PC-9 (cell line): ENCODE measurements at regions not wholly inside any gene's neighbourhood (a gene's known extent, or its start where the extent isn't known, plus 50 kb on each side); places are given as distances from the start of the nearest gene placed in this dataset.

Experiments
- BruUV-seq: library from RNA; stranded (reverse); fragments of 400-500 nt; replicated peaks from 2 replicates; lab custom pipeline; 2021; lab: Mats Ljungman, UMichigan
- CTCF ChIA-PET: fragments of 300-600 bp; sonication (Branson Sonifier 250); formaldehyde crosslinking; loops from one replicate; lab custom pipeline; 2022; ENCODE audit warnings: antibody characterized with exemption; lab: Charles Lee
- POLR2A ChIA-PET: fragments of 300-600 bp; sonication (Branson Sonifier 250); formaldehyde crosslinking; loops from one replicate; lab custom pipeline; 2022; ENCODE audit warnings: antibody characterized with exemption; ENCODE audit not compliant: unreplicated experiment; lab: Charles Lee
- DNase-seq, 2 experiments: peaks; one replicate each; pipeline versions ENCODE4 v3.0.0 to v3.0.0-alpha.2; 2015 to 2022; ENCODE audit warnings: mixed read lengths in 1 of 2
- H2AFZ ChIP-seq: fragments of 200-600 bp; sonication (generic); 2 replicates; pipeline ENCODE4 v1.8.1; 2017; ENCODE audit warnings: antibody characterized with exemption
- H3F3A ChIP-seq: fragments of 200-600 bp; sonication (generic); 2 replicates; pipeline ENCODE4 v1.8.1; 2017; ENCODE audit warnings: antibody characterized with exemption, mild to moderate bottlenecking, low read depth; ENCODE audit not compliant: insufficient read depth
- H3K27ac ChIP-seq: fragments of 200-600 bp; sonication (generic); 2 replicates; pipeline ENCODE4 v1.6.1; 2016; ENCODE audit warnings: mixed run types
- H3K27me3 ChIP-seq: fragments of 200-600 bp; sonication (generic); 2 replicates; pipeline ENCODE4 v1.6.1; 2016; ENCODE audit warnings: low read depth, mixed run types; ENCODE audit not compliant: insufficient read depth
- H3K36me3 ChIP-seq: fragments of 200-600 bp; sonication (generic); 2 replicates; pipeline ENCODE4 v1.6.1; 2016; ENCODE audit warnings: low read depth, mixed run types
- H3K4me1 ChIP-seq: fragments of 200-600 bp; sonication (generic); replicated peaks from 2 replicates; pipeline ENCODE4 v1.6.1; 2016; ENCODE audit warnings: mixed run types; ENCODE audit not compliant: insufficient read depth
- H3K4me2 ChIP-seq: fragments of 200-600 bp; sonication (generic); 2 replicates; pipeline ENCODE4 v1.6.1; 2017; ENCODE audit warnings: mixed run types
- H3K4me3 ChIP-seq: fragments of 200-600 bp; sonication (generic); 2 replicates; pipeline ENCODE4 v1.6.1; 2016; ENCODE audit warnings: mixed run types
- H3K79me2 ChIP-seq: fragments of 200-600 bp; sonication (generic); 2 replicates; pipeline ENCODE4 v1.6.1; 2017; ENCODE audit warnings: low read depth, mixed run types
- H3K9me2 ChIP-seq: fragments of 200-600 bp; sonication (generic); 2 replicates; pipeline ENCODE4 v1.8.1; 2017; ENCODE audit warnings: mild to moderate bottlenecking; ENCODE audit not compliant: insufficient read depth
- H3K9me3 ChIP-seq: fragments of 200-600 bp; sonication (generic); 2 replicates; pipeline ENCODE4 v1.8.1; 2016; ENCODE audit warnings: low read depth; ENCODE audit not compliant: insufficient read depth
- H4K20me1 ChIP-seq: fragments of 200-600 bp; sonication (generic); 2 replicates; pipeline ENCODE4 v1.8.1; 2017; ENCODE audit not compliant: insufficient read depth
- CTCF ChIP-seq: fragments of 200-600 bp; sonication (generic); conservative IDR thresholded peaks from 2 replicates; pipeline ENCODE4 v1.6.1; 2017; ENCODE audit warnings: mixed run types, antibody characterized with exemption, mild to moderate bottlenecking, moderate library complexity
- EZH2 ChIP-seq: fragments of 200-600 bp; sonication (generic); IDR thresholded peaks from 2 replicates; pipeline ENCODE4 v1.8.0; 2017; ENCODE audit warnings: antibody characterized with exemption, low read depth
- intact Hi-C: fragments of 100-400 bp; cut with micrococcal nuclease; formaldehyde crosslinking; loops from one replicate; pipeline ENCODE4 v1.10.0; 2022; ENCODE audit not compliant: unreplicated experiment

GRCh38 chr2:223232285-223232684 is 180.3 kb downstream of the KCNE4 start:
- Histone ChIP-seq H3K4me3 (no peak overlapping the region), H3K9me3 (no peaks in the 10 kb centered on the region), H3K9me2 (no peaks in the 10 kb centered on the region), H2AFZ (no peak overlapping the region; the same call in 1 of the 2 replicates), H3K4me2 (no peak overlapping the region), H3K27ac (no peak overlapping the region), H3K79me2 (no peaks in the 10 kb centered on the region), H3K4me1 (peaks cover 15% of the 10 kb centered on the region), H3K27me3 (no peaks in the 10 kb centered on the region), H4K20me1 (no peaks in the 10 kb centered on the region), H3K36me3 (no peaks in the 10 kb centered on the region), H3F3A (0 out of 2 replicates have a peak, but pooled peaks cover 4% of the 10 kb centered on the region)
- no TSS peak for BruUV-seq
- POLR2A ChIA-PET, result interaction anchor here (0.6 kb wide), 2 partner anchors 578 to 729 kb away, joined by 3 to 4 read pairs; no protein-coding TSS in a partner anchor
- CTCF ChIA-PET, result no interaction called here
- no peak for DNase-seq
- TF ChIP-seq EZH2 (no peak), CTCF (no peak)
- intact Hi-C loops, result loop anchor here (5.0 kb wide), 1 partner anchor 565 kb away; no protein-coding TSS in a partner anchor

GRCh38 chr2:223232896-223233295 is 180.9 kb downstream of the KCNE4 start:
- CTCF ChIA-PET, result no interaction called here
- BruUV-seq, result no TSS peak

GRCh38 chr2:223235986-223236385 is 184.0 kb downstream of the KCNE4 start:
- H3K79me2 ChIP-seq, result no peaks in the 10 kb centered on the region
- H3K9me3 ChIP-seq, result no peaks in the 10 kb centered on the region
- no peak for DNase-seq
- H3K4me1 ChIP-seq, result 0 out of 2 replicates have a peak, but pooled peaks cover under 1% of the 10 kb centered on the region
- no peak overlapping the region for H2AFZ ChIP-seq
- no peaks in the 10 kb centered on the region for H3K36me3 ChIP-seq
- no peak overlapping the region for H3K4me2 ChIP-seq
- CTCF ChIA-PET, result interaction anchor here (0.5 kb wide), 1 partner anchor 706 kb away, joined by 4 read pairs; no protein-coding TSS in a partner anchor
- no TSS peak for BruUV-seq
- intact Hi-C loops, result no loop called here
- no peak overlapping the region for H3K4me3 ChIP-seq
- POLR2A ChIA-PET, result no interaction called here
- H4K20me1 ChIP-seq, result no peaks in the 10 kb centered on the region
- H3F3A ChIP-seq, result no peaks in the 10 kb centered on the region
- no peaks in the 10 kb centered on the region for H3K27me3 ChIP-seq
- TF ChIP-seq EZH2 (no peak), CTCF (no peak)
- no peak overlapping the region for H3K27ac ChIP-seq
- no peaks in the 10 kb centered on the region for H3K9me2 ChIP-seq

More at GRCh38 chr2:223232896-223233295, 180.9 kb downstream of the KCNE4 start:
- no peaks in the 10 kb centered on the region for H3K27me3 ChIP-seq
- no peak overlapping the region for H3K27ac ChIP-seq
- H3F3A ChIP-seq, result 0 out of 2 replicates have a peak, but pooled peaks cover 4% of the 10 kb centered on the region
- TF ChIP-seq CTCF (no peak), EZH2 (no peak)
- H3K4me1 ChIP-seq, result peaks cover 15% of the 10 kb centered on the region
- no peaks in the 10 kb centered on the region for H3K9me3 ChIP-seq
- no peak for DNase-seq
- no peaks in the 10 kb centered on the region for H3K36me3 ChIP-seq
- H4K20me1 ChIP-seq, result no peaks in the 10 kb centered on the region
- H2AFZ ChIP-seq, result no peak overlapping the region
- intact Hi-C loops, result loop anchor here (5.0 kb wide), 1 partner anchor 564 kb away; no protein-coding TSS in a partner anchor
- POLR2A ChIA-PET, result no interaction called here
- no peak overlapping the region for H3K4me2 ChIP-seq
- H3K4me3 ChIP-seq, result no peak overlapping the region
- no peaks in the 10 kb centered on the region for H3K79me2 ChIP-seq
- H3K9me2 ChIP-seq, result no peaks in the 10 kb centered on the region
